ENCODE measurements at regions not wholly inside any gene's neighbourhood (a gene's known extent, or its start where the extent isn't known, plus 50 kb on each side); places are given as distances from the start of the nearest gene placed in this dataset.
"Not testable (repeated sequence)": the region's sequence is repeated elsewhere in the genome, so short reads cannot be mapped to it uniquely, and the experiment has no call there.

DNA sequence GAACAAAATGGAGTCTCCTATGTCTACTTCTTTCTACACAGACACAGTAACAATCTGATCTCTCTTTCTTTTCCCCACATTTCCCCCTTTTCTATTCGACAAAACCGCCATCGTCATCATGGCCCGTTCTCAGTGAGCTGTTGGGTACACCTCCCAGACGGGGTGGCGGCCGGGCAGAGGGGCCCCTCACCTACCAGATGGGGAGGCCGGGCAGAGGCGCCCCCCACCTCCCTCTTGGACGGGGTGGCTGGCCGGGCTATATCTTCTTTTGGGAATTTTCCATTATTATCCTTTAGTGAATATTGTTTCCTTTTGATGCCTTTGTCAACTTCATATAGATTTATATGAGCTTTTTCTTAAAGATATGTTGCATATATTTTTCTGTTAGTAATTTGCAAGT, 53.4 kb upstream of the PMCH start:
- not testable (repeated sequence) for H3K4me3 Mint-ChIP-seq; DNase-seq (ENCODE audit: low spot score); H3K9me3 Mint-ChIP-seq; H3K4me1 Mint-ChIP-seq (ENCODE audit: low read depth); H3K36me3 Mint-ChIP-seq (ENCODE audit: low read depth); H3K27ac Mint-ChIP-seq; H3K27me3 Mint-ChIP-seq (ENCODE audit: low read depth)

DNA sequence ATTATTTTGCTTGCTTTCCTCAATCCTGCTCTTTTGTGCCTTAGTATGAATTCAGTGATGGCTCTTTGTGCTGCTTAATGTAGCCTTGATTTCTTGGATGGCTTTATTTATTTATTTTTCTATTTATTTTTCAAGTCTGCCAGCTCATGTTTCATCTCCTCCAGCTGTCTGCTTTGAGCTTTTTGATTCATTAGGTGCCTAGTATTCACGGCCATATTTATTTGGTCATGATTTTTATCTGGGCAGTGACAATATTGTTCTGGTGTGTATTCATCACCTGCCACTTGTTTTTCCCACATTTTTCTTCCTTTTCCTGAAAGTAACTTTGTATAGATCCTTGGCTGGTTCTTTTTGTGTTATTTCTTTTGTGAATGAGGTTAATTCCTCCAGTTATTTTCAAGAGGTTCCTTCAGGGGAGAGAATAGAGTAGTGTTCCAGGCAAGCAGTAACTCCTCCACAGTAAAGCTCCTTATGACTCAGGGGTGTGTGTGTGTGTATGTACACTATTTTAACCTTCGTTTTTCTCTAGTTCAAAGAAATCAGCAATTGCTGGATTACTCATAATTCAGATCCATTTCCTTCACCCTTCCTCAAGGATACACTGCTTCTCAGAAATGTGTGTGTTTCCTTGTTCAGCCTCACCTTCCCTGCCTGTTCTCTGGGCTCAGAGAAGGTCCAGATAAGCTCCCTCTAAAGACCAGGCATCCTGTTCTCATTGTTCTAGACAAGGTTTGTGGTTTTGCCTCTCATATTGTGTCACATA, 51.6 kb upstream of the PMCH start:
- Mint-ChIP-seq H3K4me3 (no peak overlapping the region), H3K9me3 (peaks cover 2% of the 10 kb centered on the region), H3K27ac (no peak overlapping the region), H3K4me1 (ENCODE audit: low read depth) (no peaks in the 10 kb centered on the region), H3K27me3 (ENCODE audit: low read depth) (peaks cover 7% of the 10 kb centered on the region), H3K36me3 (ENCODE audit: low read depth) (no peaks in the 10 kb centered on the region)
- DNase-seq (ENCODE audit: low spot score): no peak

Measured in T-helper 2 cell treated with Interferon-gamma antibody and Interleukin-4, amounts not matched to agents 5 μg/mL and 100 μg/mL, for 36 hours (primary cell).